ENCODE measurements at regions not wholly inside any gene's neighbourhood (a gene's known extent, or its start where the extent isn't known, plus 50 kb on each side); places are given as distances from the start of the nearest gene placed in this dataset.

DNA sequence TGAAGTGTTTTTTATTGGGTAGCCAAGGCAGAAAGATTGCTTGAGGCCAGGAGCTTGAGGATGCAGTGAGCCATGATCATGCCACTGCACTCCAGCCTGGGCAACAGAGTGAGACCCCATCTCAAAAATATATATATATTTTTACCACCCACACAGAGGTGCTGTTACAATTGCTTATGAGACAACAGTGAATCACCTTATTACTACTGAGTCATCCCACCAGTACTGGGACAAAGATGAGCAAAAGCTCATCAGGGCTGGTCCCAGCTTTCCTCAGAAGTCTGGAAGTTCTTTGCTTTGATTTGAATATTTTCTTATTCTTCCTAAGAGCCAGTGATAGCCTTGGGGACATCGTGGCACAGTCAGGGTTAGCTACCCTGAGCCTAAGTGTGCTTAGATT lies 207.7 kb downstream of the SOX2 start:
- DNase-seq (ENCODE audit: low spot score): no peak
- Histone ChIP-seq H3K9me3 (ENCODE audit: control insufficient read depth in 4 of 4, low read length in 3 of 4) (no peaks in the 10 kb centered on the region), H3K27me3 (ENCODE audit: control insufficient read depth in 4 of 4, insufficient read depth in 4 of 4, low read length in 3 of 4) (no peaks in the 10 kb centered on the region), H3K4me3 (ENCODE audit: low read depth in 1 of 3, low read length in 3 of 3) (no peak overlapping the region), H3K36me3 (ENCODE audit: control insufficient read depth in 4 of 4, insufficient read depth in 3 of 4, low read depth in 1 of 4, low read length in 3 of 4) (no peaks in the 10 kb centered on the region), H3K9ac (ENCODE audit: low read depth in 1 of 2, low read length in 2 of 2) (no peak overlapping the region), H3K27ac (ENCODE audit: low read depth in 1 of 2, low read length in 2 of 2) (no peak overlapping the region), H3K4me1 (ENCODE audit: control insufficient read depth in 4 of 4, insufficient read depth in 4 of 4, low read length in 3 of 4) (no peaks in the 10 kb centered on the region)
- 64% methylated on average over 1 of the region's 1 CpG for WGBS
- TF ChIP-seq, protein P1, sequence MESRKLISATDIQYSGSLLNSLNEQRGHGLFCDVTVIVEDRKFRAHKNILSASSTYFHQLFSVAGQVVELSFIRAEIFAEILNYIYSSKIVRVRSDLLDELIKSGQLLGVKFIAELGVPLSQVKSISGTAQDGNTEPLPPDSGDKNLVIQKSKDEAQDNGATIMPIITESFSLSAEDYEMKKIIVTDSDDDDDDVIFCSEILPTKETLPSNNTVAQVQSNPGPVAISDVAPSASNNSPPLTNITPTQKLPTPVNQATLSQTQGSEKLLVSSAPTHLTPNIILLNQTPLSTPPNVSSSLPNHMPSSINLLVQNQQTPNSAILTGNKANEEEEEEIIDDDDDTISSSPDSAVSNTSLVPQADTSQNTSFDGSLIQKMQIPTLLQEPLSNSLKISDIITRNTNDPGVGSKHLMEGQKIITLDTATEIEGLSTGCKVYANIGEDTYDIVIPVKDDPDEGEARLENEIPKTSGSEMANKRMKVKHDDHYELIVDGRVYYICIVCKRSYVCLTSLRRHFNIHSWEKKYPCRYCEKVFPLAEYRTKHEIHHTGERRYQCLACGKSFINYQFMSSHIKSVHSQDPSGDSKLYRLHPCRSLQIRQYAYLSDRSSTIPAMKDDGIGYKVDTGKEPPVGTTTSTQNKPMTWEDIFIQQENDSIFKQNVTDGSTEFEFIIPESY (IDR thresholded peaks at IDR 0.05): no peak
- TF ChIP-seq NR2F2 (IDR thresholded peaks at IDR 0.05) (no peak), HNF4A (conservative IDR thresholded peaks at IDR 0.05) (no peak)

DNA sequence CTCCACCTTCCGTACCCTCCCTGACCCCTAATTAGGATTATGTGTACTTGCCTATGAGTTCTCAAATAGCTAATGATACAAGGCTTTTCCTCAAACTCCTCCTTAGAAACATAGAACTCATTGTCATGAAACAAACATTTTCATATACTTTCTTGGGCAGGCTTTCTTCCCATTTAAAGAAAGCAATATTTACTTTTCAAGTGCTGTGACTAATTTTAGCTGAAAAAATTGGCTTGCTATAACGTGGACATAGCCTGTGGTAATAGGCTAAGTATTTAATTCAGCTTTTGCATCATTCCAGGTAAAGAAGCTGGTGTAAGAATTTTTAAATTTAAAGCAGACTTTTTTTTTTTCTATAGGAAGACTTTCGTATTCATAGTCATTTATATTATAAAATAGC lies 208.7 kb downstream of the SOX2 start:
- H3K27me3 ChIP-seq (ENCODE audit: control insufficient read depth in 4 of 4, insufficient read depth in 4 of 4, low read length in 3 of 4): no peaks in the 10 kb centered on the region
- no peaks in the 10 kb centered on the region for H3K36me3 ChIP-seq (ENCODE audit: control insufficient read depth in 4 of 4, insufficient read depth in 3 of 4, low read depth in 1 of 4, low read length in 3 of 4)
- no peak overlapping the region for H3K9ac ChIP-seq (ENCODE audit: low read depth in 1 of 2, low read length in 2 of 2)
- no peak overlapping the region for H3K27ac ChIP-seq (ENCODE audit: low read depth in 1 of 2, low read length in 2 of 2)
- H3K9me3 ChIP-seq (ENCODE audit: control insufficient read depth in 4 of 4, low read length in 3 of 4): no peaks in the 10 kb centered on the region
- no peak overlapping the region for H3K4me3 ChIP-seq (ENCODE audit: low read depth in 1 of 3, low read length in 3 of 3)
- TF ChIP-seq JUND (IDR thresholded peaks at IDR 0.05): no peak
- no peak for TF ChIP-seq FOXA2 (IDR thresholded peaks at IDR 0.05)
- no peak for TF ChIP-seq YY1 (IDR thresholded peaks at IDR 0.05)
- TF ChIP-seq, protein P1 (IDR thresholded peaks at IDR 0.05): no peak
- no peak for TF ChIP-seq HNF4G (IDR thresholded peaks at IDR 0.05)
- TF ChIP-seq, protein P2, sequence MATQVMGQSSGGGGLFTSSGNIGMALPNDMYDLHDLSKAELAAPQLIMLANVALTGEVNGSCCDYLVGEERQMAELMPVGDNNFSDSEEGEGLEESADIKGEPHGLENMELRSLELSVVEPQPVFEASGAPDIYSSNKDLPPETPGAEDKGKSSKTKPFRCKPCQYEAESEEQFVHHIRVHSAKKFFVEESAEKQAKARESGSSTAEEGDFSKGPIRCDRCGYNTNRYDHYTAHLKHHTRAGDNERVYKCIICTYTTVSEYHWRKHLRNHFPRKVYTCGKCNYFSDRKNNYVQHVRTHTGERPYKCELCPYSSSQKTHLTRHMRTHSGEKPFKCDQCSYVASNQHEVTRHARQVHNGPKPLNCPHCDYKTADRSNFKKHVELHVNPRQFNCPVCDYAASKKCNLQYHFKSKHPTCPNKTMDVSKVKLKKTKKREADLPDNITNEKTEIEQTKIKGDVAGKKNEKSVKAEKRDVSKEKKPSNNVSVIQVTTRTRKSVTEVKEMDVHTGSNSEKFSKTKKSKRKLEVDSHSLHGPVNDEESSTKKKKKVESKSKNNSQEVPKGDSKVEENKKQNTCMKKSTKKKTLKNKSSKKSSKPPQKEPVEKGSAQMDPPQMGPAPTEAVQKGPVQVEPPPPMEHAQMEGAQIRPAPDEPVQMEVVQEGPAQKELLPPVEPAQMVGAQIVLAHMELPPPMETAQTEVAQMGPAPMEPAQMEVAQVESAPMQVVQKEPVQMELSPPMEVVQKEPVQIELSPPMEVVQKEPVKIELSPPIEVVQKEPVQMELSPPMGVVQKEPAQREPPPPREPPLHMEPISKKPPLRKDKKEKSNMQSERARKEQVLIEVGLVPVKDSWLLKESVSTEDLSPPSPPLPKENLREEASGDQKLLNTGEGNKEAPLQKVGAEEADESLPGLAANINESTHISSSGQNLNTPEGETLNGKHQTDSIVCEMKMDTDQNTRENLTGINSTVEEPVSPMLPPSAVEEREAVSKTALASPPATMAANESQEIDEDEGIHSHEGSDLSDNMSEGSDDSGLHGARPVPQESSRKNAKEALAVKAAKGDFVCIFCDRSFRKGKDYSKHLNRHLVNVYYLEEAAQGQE (IDR thresholded peaks at IDR 0.05): no peak
- TF ChIP-seq RXRA (IDR thresholded peaks at IDR 0.05): no peak
- TF ChIP-seq FOXA1 (IDR thresholded peaks at IDR 0.05): no peak
- 66% methylated on average over 3 of the region's 3 CpGs for WGBS
- DNase-seq (ENCODE audit: low spot score): no peak
- no peaks in the 10 kb centered on the region for H3K4me1 ChIP-seq (ENCODE audit: control insufficient read depth in 4 of 4, insufficient read depth in 4 of 4, low read length in 3 of 4)

DNA sequence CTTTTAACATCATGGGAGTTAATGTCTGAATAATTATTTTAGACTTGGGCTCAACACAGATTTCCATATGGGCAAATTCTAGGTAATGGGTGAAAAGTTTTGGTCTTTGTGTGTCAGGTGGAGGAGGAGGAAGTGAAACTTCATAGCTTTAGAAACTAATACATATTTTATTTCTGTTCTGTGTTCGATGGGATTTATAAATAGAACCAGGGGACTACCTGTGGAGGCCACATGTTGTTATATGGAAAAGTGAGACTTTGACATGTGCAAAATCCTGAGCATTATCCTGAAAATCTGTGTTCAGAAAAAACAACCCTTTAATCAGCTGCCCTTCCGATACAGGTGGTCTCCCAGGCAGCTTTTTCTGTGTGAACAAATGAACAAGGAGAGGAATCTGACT lies 209.5 kb downstream of the SOX2 start:
- Histone ChIP-seq H3K9ac (ENCODE audit: low read depth in 1 of 2, low read length in 2 of 2) (no peak overlapping the region), H3K27ac (ENCODE audit: low read depth in 1 of 2, low read length in 2 of 2) (no peak overlapping the region), H3K9me3 (ENCODE audit: control insufficient read depth in 4 of 4, low read length in 3 of 4) (no peaks in the 10 kb centered on the region), H3K4me1 (ENCODE audit: control insufficient read depth in 4 of 4, insufficient read depth in 4 of 4, low read length in 3 of 4) (no peaks in the 10 kb centered on the region), H3K4me3 (ENCODE audit: low read depth in 1 of 3, low read length in 3 of 3) (no peak overlapping the region), H3K36me3 (ENCODE audit: control insufficient read depth in 4 of 4, insufficient read depth in 3 of 4, low read depth in 1 of 4, low read length in 3 of 4) (no peaks in the 10 kb centered on the region), H3K27me3 (ENCODE audit: control insufficient read depth in 4 of 4, insufficient read depth in 4 of 4, low read length in 3 of 4) (no peaks in the 10 kb centered on the region)
- no peak for DNase-seq (ENCODE audit: low spot score)
- 77% methylated on average over 2 of the region's 2 CpGs for WGBS
- TF ChIP-seq TAF1 (conservative IDR thresholded peaks at IDR 0.05) (no peak), NR2F2 (IDR thresholded peaks at IDR 0.05) (no peak), YY1 (IDR thresholded peaks at IDR 0.05) (no peak), GABPA (IDR thresholded peaks at IDR 0.05 in 1 of 2, conservative IDR thresholded peaks at IDR 0.05 in 1 of 2) (no peak), FOXA2 (IDR thresholded peaks at IDR 0.05) (no peak), JUND (IDR thresholded peaks at IDR 0.05) (no peak), FOXA1 (IDR thresholded peaks at IDR 0.05) (no peak)
- TF ChIP-seq, protein P3, sequence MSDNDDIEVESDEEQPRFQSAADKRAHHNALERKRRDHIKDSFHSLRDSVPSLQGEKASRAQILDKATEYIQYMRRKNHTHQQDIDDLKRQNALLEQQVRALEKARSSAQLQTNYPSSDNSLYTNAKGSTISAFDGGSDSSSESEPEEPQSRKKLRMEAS (IDR thresholded peaks at IDR 0.05): no peak
- TF ChIP-seq, protein P1 (IDR thresholded peaks at IDR 0.05): no peak
- TF ChIP-seq, protein P2 (IDR thresholded peaks at IDR 0.05): no peak
